ENCODE measurements at regions not wholly inside any gene's neighbourhood (a gene's known extent, or its start where the extent isn't known, plus 50 kb on each side); places are given as distances from the start of the nearest gene placed in this dataset.
A peak's percentile ranks its signal among the peaks of the same experiment; 100 is the strongest.

- Mint-ChIP-seq H3K4me1 (ENCODE audit: low read depth, unreplicated experiment) (peaks cover 19% of the 10 kb centered on the region), H3K27ac (ENCODE audit: unreplicated experiment) (peak overlapping the region; percentile 41), H3K9me3 (ENCODE audit: unreplicated experiment) (peaks cover 2% of the 10 kb centered on the region), H3K4me3 (ENCODE audit: unreplicated experiment) (no peak overlapping the region), H3K27me3 (ENCODE audit: low read depth, unreplicated experiment) (no peaks in the 10 kb centered on the region), H3K36me3 (ENCODE audit: low read depth, unreplicated experiment) (no peaks in the 10 kb centered on the region)
- no peak overlapping the region for H3K4me2 ChIP-seq (ENCODE audit: low read length)
- no peaks in the 10 kb centered on the region for H3K36me3 ChIP-seq (ENCODE audit: insufficient read depth, low read length)
- H2AFZ ChIP-seq (ENCODE audit: low read depth, low read length): no peak overlapping the region
- no peaks in the 10 kb centered on the region for H3K9me3 ChIP-seq (ENCODE audit: insufficient read depth, low read depth, low read length)
- DNase-seq (ENCODE audit: low read depth) (peak; percentile 20), FAIRE-seq (no peak)
- H3K27ac ChIP-seq (ENCODE audit: low read depth, low read length): no peak overlapping the region
- H3K27me3 ChIP-seq (ENCODE audit: insufficient read depth, low read length): no peaks in the 10 kb centered on the region
- no peak overlapping the region for H3K4me3 ChIP-seq (ENCODE audit: insufficient read depth, low read depth, low read length)
- TF ChIP-seq EZH2 (IDR thresholded peaks at IDR 0.05; ENCODE audit: insufficient read depth, low read length) (no peak), CTCF (IDR thresholded peaks at IDR 0.05; ENCODE audit: insufficient read depth, low read depth, low read length) (no peak)
- no peak overlapping the region for H3K9ac ChIP-seq (ENCODE audit: low read length)
- H3K4me1 ChIP-seq (ENCODE audit: insufficient read depth, low read length): peaks cover 6% of the 10 kb centered on the region
- no peaks in the 10 kb centered on the region for H4K20me1 ChIP-seq (ENCODE audit: insufficient read depth, low read length)
- H3K79me2 ChIP-seq (ENCODE audit: insufficient read depth, low read length): no peaks in the 10 kb centered on the region
Measured at GRCh38 chr18:55047546-55047945, 88.3 kb upstream of the CCDC68 start.

- no peak overlapping the region for H3K4me2 ChIP-seq (ENCODE audit: low read length)
- H3K27me3 Mint-ChIP-seq (ENCODE audit: low read depth, unreplicated experiment): no peaks in the 10 kb centered on the region
Measured at GRCh38 chr18:55041366-55041765, 82.1 kb upstream of the CCDC68 start.

More at GRCh38 chr18:55041366-55041765, 82.1 kb upstream of the CCDC68 start:
- Histone ChIP-seq H2AFZ (ENCODE audit: low read depth, low read length) (no peak overlapping the region), H4K20me1 (ENCODE audit: insufficient read depth, low read length) (no peaks in the 10 kb centered on the region), H3K36me3 (ENCODE audit: insufficient read depth, low read length) (no peaks in the 10 kb centered on the region), H3K9ac (ENCODE audit: low read length) (no peak overlapping the region), H3K27ac (ENCODE audit: low read depth, low read length) (no peak overlapping the region), H3K27me3 (ENCODE audit: insufficient read depth, low read length) (no peaks in the 10 kb centered on the region), H3K9me3 (ENCODE audit: insufficient read depth, low read depth, low read length) (no peaks in the 10 kb centered on the region), H3K4me3 (ENCODE audit: insufficient read depth, low read depth, low read length) (no peak overlapping the region), H3K79me2 (ENCODE audit: insufficient read depth, low read length) (no peaks in the 10 kb centered on the region), H3K4me1 (ENCODE audit: insufficient read depth, low read length) (no peaks in the 10 kb centered on the region)
- H3K9me3 Mint-ChIP-seq (ENCODE audit: unreplicated experiment): peaks cover 2% of the 10 kb centered on the region
- FAIRE-seq (no peak), DNase-seq (ENCODE audit: low read depth) (no peak)
- TF ChIP-seq EZH2 (IDR thresholded peaks at IDR 0.05; ENCODE audit: insufficient read depth, low read length) (no peak), CTCF (IDR thresholded peaks at IDR 0.05; ENCODE audit: insufficient read depth, low read depth, low read length) (no peak)
- H3K4me1 Mint-ChIP-seq (ENCODE audit: low read depth, unreplicated experiment): no peaks in the 10 kb centered on the region
- no peak overlapping the region for H3K4me3 Mint-ChIP-seq (ENCODE audit: unreplicated experiment)
- H3K27ac Mint-ChIP-seq (ENCODE audit: unreplicated experiment): no peak overlapping the region
- no peaks in the 10 kb centered on the region for H3K36me3 Mint-ChIP-seq (ENCODE audit: low read depth, unreplicated experiment)

All from astrocyte (in vitro differentiated cells and primary cell).